GM19099 (cell line): ENCODE measurements at regions not wholly inside any gene's neighbourhood (a gene's known extent, or its start where the extent isn't known, plus 50 kb on each side); places are given as distances from the start of the nearest gene placed in this dataset.

Experiments used
- POLR2A ChIP-seq: IDR thresholded peaks from 3 replicates; pipeline ENCODE4 v1.6.1; 2011; ENCODE audit warnings: low read depth; ENCODE audit not compliant: insufficient read length; ENCODE audit errors: extremely low read depth

GRCh38 chr14:53501361-53502211 lies 348.5 kb upstream of the DDHD1 start:
- no peak for TF ChIP-seq POLR2A

- no peak for TF ChIP-seq POLR2A
Observed at GRCh38 chr14:53500191-53500590, 347.1 kb upstream of the DDHD1 start.

GRCh38 chr14:53496668-53497067 lies 343.5 kb upstream of the DDHD1 start:
- TF ChIP-seq POLR2A: no peak

GRCh38 chr14:53495846-53496343 lies 342.8 kb upstream of the DDHD1 start:
- TF ChIP-seq POLR2A: no peak

- TF ChIP-seq POLR2A: no peak
Observed at GRCh38 chr14:53494587-53494986, 341.5 kb upstream of the DDHD1 start.

- TF ChIP-seq POLR2A: no peak
Observed at GRCh38 chr14:53493860-53494259, 340.7 kb upstream of the DDHD1 start.

GRCh38 chr14:53493320-53493719 lies 340.2 kb upstream of the DDHD1 start:
- TF ChIP-seq POLR2A: no peak

GRCh38 chr14:53491884-53492277 lies 338.8 kb upstream of the DDHD1 start:
- no peak for TF ChIP-seq POLR2A

- TF ChIP-seq POLR2A: no peak
Observed at GRCh38 chr14:53491256-53491883, 338.2 kb upstream of the DDHD1 start.

- no peak for TF ChIP-seq POLR2A
Observed at GRCh38 chr14:53478174-53478573, 325.1 kb upstream of the DDHD1 start.

- no peak for TF ChIP-seq POLR2A
Observed at GRCh38 chr14:53473480-53473879, 320.4 kb upstream of the DDHD1 start.

GRCh38 chr14:53472306-53472705 lies 319.2 kb upstream of the DDHD1 start:
- no peak for TF ChIP-seq POLR2A

GRCh38 chr14:53470351-53471043 lies 317.4 kb upstream of the DDHD1 start:
- no peak for TF ChIP-seq POLR2A

- TF ChIP-seq POLR2A: no peak
Observed at GRCh38 chr14:53468876-53469275, 315.8 kb upstream of the DDHD1 start.

GRCh38 chr14:53464376-53464775 lies 311.3 kb upstream of the DDHD1 start:
- no peak for TF ChIP-seq POLR2A
